ENCODE measurements at regions not wholly inside any gene's neighbourhood (a gene's known extent, or its start where the extent isn't known, plus 50 kb on each side); places are given as distances from the start of the nearest gene placed in this dataset.

- TF ChIP-seq JUN (IDR thresholded peaks at IDR 0.05), result no peak
- no peak for TF ChIP-seq CTCF (IDR thresholded peaks at IDR 0.05)
- no peak for TF ChIP-seq HMGXB4 (CRISPR knock-in tag; IDR thresholded peaks at IDR 0.05; ENCODE audit: borderline replicate concordance)
- no peak for TF ChIP-seq EP300 (IDR thresholded peaks at IDR 0.05)
- no peak for TF ChIP-seq NR3C1 (IDR thresholded peaks at IDR 0.05)
- no peak for TF ChIP-seq PBX3 (IDR thresholded peaks at IDR 0.05)
- no peak for TF ChIP-seq FOSB (CRISPR knock-in tag; IDR thresholded peaks at IDR 0.05)
- TF ChIP-seq MYC (IDR thresholded peaks at IDR 0.05; ENCODE audit: borderline replicate concordance, low read length), result no peak
- TF ChIP-seq EHF (CRISPR knock-in tag; IDR thresholded peaks at IDR 0.05), result no peak
- no peak for TF ChIP-seq HDAC2 (IDR thresholded peaks at IDR 0.05)
- TF ChIP-seq KDM5A (IDR thresholded peaks at IDR 0.05), result no peak
- TF ChIP-seq POLR2A (IDR thresholded peaks at IDR 0.05; ENCODE audit: low read length), result no peak
Measured at GRCh38 chr1:184219883-184220282, 166.9 kb upstream of the C1orf21 start.

Measured in A549 (cell line).